GM12878 (cell line): ENCODE measurements at regions not wholly inside any gene's neighbourhood (a gene's known extent, or its start where the extent isn't known, plus 50 kb on each side); places are given as distances from the start of the nearest gene placed in this dataset.

Experiments used
- ATF3 ChIP-seq: IDR thresholded peaks from 2 replicates; pipeline ENCODE4 v1.6.1; 2011; ENCODE audit warnings: low read depth, mild to moderate bottlenecking, low read length, moderate library complexity, borderline replicate concordance; ENCODE audit errors: extremely low read depth
- BCLAF1 ChIP-seq: fragments of 450-650 bp; IDR thresholded peaks from 2 replicates; pipeline ENCODE4 v1.6.1; 2017; ENCODE audit warnings: antibody characterized with exemption, mild to moderate bottlenecking, moderate library complexity
- EZH2 ChIP-seq: IDR thresholded peaks from 2 replicates; pipeline ENCODE4 v1.6.1; 2012; ENCODE audit warnings: low read depth, mild to moderate bottlenecking, control low read depth, inconsistent platforms, low read length, borderline replicate concordance; ENCODE audit not compliant: control insufficient read depth
- FOXM1 ChIP-seq: IDR thresholded peaks from 2 replicates; pipeline ENCODE4 v1.6.1; 2012; ENCODE audit warnings: low read depth, mild to moderate bottlenecking, inconsistent platforms, low read length, moderate library complexity
- JUND ChIP-seq: IDR thresholded peaks from 2 replicates; pipeline ENCODE4 v1.6.1; 2012; ENCODE audit warnings: low read depth, mild to moderate bottlenecking, low read length, improper control_type of control experiment, moderate library complexity
- POLR2AphosphoS5 ChIP-seq: IDR thresholded peaks from 2 replicates; pipeline ENCODE4 v1.6.1; 2011; ENCODE audit warnings: mild to moderate bottlenecking, low read length, inconsistent platforms
- REST ChIP-seq: IDR thresholded peaks from 2 replicates; pipeline ENCODE4 v1.6.1; 2012; ENCODE audit warnings: mild to moderate bottlenecking, low read depth, low read length
- TAF1 ChIP-seq: IDR thresholded peaks from 2 replicates; pipeline ENCODE4 v1.6.1; 2011; ENCODE audit warnings: mild to moderate bottlenecking, low read depth, low read length, borderline replicate concordance
- USF1 ChIP-seq: IDR thresholded peaks from 2 replicates; pipeline ENCODE4 v1.6.1; 2011; ENCODE audit warnings: borderline replicate concordance, low read depth, mild to moderate bottlenecking, moderate library complexity, mixed read lengths, low read length; ENCODE audit not compliant: insufficient read depth; ENCODE audit errors: extremely low read length
- YY1 ChIP-seq: IDR thresholded peaks from 2 replicates; pipeline ENCODE4 v1.6.1; 2011; ENCODE audit warnings: low read depth, mild to moderate bottlenecking, low read length
- TF ChIP-seq, protein P1 (sequence below), 3 experiments: IDR thresholded peaks in 2 of 3; conservative IDR thresholded peaks in 1 of 3; 2 replicates each; pipeline ENCODE4 v1.5.1; 2011; ENCODE audit warnings: low read depth in 3 of 3, low read length in 3 of 3, mild to moderate bottlenecking in 3 of 3, control low read depth in 2 of 3, moderate library complexity in 2 of 3, inconsistent platforms in 1 of 3, mixed read lengths in 1 of 3; ENCODE audit not compliant: control insufficient read depth in 2 of 3, insufficient read depth in 1 of 3; ENCODE audit errors: extremely low read depth in 1 of 3
- TF ChIP-seq, protein P2 (sequence below): fragments of 450-650 bp; formaldehyde crosslinking; IDR thresholded peaks from 2 replicates; pipeline ENCODE4 v1.4.0; 2020; ENCODE audit warnings: mild to moderate bottlenecking, moderate library complexity

DNA sequence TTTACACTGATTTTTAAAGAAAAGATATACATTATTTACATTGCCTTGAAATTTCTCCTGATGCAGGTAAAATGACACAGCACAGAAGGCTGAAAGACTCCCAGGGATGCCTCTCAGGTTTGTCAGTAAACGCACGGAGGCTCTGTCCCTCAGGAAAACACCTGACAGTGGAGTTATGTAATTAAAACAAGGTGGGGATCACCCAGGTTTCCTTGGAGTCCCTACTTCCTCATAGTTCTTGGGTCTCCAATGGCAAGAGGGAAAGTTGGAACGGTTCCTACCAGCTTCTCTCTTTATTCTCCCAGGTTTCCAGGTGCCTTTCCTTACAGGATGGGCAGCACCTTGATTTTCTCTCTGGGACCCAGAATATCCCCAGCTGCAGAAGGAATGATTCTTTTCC, 654.8 kb downstream of the SLC4A3 start:
- TF ChIP-seq, protein P1, sequence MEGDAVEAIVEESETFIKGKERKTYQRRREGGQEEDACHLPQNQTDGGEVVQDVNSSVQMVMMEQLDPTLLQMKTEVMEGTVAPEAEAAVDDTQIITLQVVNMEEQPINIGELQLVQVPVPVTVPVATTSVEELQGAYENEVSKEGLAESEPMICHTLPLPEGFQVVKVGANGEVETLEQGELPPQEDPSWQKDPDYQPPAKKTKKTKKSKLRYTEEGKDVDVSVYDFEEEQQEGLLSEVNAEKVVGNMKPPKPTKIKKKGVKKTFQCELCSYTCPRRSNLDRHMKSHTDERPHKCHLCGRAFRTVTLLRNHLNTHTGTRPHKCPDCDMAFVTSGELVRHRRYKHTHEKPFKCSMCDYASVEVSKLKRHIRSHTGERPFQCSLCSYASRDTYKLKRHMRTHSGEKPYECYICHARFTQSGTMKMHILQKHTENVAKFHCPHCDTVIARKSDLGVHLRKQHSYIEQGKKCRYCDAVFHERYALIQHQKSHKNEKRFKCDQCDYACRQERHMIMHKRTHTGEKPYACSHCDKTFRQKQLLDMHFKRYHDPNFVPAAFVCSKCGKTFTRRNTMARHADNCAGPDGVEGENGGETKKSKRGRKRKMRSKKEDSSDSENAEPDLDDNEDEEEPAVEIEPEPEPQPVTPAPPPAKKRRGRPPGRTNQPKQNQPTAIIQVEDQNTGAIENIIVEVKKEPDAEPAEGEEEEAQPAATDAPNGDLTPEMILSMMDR (IDR thresholded peaks at IDR 0.05 in 2 of 3, conservative IDR thresholded peaks at IDR 0.05 in 1 of 3; ENCODE audit: control insufficient read depth in 2 of 3, extremely low read depth in 1 of 3, insufficient read depth in 1 of 3, low read depth in 3 of 3, low read length in 3 of 3), result no peak
- TF ChIP-seq JUND (no peak), POLR2AphosphoS5 (no peak), EZH2 (no peak), REST (no peak), USF1 (no peak), FOXM1 (no peak), BCLAF1 (no peak), TAF1 (no peak), YY1 (no peak), ATF3 (no peak)
- TF ChIP-seq, protein P2, sequence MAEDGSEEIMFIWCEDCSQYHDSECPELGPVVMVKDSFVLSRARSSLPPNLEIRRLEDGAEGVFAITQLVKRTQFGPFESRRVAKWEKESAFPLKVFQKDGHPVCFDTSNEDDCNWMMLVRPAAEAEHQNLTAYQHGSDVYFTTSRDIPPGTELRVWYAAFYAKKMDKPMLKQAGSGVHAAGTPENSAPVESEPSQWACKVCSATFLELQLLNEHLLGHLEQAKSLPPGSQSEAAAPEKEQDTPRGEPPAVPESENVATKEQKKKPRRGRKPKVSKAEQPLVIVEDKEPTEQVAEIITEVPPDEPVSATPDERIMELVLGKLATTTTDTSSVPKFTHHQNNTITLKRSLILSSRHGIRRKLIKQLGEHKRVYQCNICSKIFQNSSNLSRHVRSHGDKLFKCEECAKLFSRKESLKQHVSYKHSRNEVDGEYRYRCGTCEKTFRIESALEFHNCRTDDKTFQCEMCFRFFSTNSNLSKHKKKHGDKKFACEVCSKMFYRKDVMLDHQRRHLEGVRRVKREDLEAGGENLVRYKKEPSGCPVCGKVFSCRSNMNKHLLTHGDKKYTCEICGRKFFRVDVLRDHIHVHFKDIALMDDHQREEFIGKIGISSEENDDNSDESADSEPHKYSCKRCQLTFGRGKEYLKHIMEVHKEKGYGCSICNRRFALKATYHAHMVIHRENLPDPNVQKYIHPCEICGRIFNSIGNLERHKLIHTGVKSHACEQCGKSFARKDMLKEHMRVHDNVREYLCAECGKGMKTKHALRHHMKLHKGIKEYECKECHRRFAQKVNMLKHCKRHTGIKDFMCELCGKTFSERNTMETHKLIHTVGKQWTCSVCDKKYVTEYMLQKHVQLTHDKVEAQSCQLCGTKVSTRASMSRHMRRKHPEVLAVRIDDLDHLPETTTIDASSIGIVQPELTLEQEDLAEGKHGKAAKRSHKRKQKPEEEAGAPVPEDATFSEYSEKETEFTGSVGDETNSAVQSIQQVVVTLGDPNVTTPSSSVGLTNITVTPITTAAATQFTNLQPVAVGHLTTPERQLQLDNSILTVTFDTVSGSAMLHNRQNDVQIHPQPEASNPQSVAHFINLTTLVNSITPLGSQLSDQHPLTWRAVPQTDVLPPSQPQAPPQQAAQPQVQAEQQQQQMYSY (CRISPR knock-in tag), result no peak
